Parathyroid adenoma (tissue), 2 donors: ENCODE measurements at regions not wholly inside any gene's neighbourhood (a gene's known extent, or its start where the extent isn't known, plus 50 kb on each side); places are given as distances from the start of the nearest gene placed in this dataset.

Experiments
- H2AFZ ChIP-seq: fragments of 300-600 bp; sonication (generic); one replicate; pipeline ENCODE4 v1.7.0; 2017; ENCODE audit warnings: antibody characterized with exemption, mild to moderate bottlenecking
- H3K27ac ChIP-seq: fragments of 300-600 bp; sonication (generic); one replicate; pipeline ENCODE4 v1.7.0; 2017
- H3K27me3 ChIP-seq: fragments of 300-600 bp; sonication (generic); one replicate; pipeline ENCODE4 v1.7.0; 2017; ENCODE audit warnings: low read length; ENCODE audit not compliant: control insufficient read depth, insufficient read depth
- H3K36me3 ChIP-seq: fragments of 300-600 bp; sonication (generic); one replicate; pipeline ENCODE4 v1.7.0; 2017; ENCODE audit warnings: low read length; ENCODE audit not compliant: control insufficient read depth, insufficient read depth
- H3K4me1 ChIP-seq: fragments of 300-600 bp; sonication (generic); one replicate; pipeline ENCODE4 v1.7.0; 2017; ENCODE audit warnings: control low read depth
- H3K4me2 ChIP-seq: fragments of 300-600 bp; sonication (generic); one replicate; pipeline ENCODE4 v1.7.0; 2017; ENCODE audit warnings: low read length
- H3K4me3 ChIP-seq: fragments of 300-600 bp; sonication (generic); one replicate; pipeline ENCODE4 v1.7.0; 2017; ENCODE audit warnings: low read depth, low read length
- H3K79me2 ChIP-seq: fragments of 300-600 bp; sonication (generic); one replicate; pipeline ENCODE4 v1.7.0; 2017; ENCODE audit warnings: control low read depth
- H3K9ac ChIP-seq: fragments of 300-600 bp; sonication (generic); one replicate; pipeline ENCODE4 v1.7.0; 2017; ENCODE audit warnings: mild to moderate bottlenecking
- H3K9me3 ChIP-seq: fragments of 300-600 bp; sonication (generic); one replicate; pipeline ENCODE4 v1.7.0; 2017; ENCODE audit warnings: low read length; ENCODE audit not compliant: control insufficient read depth
- TF ChIP-seq, protein P1 (sequence below): fragments of 300-600 bp; sonication (generic); IDR thresholded peaks from one replicate; pipeline ENCODE4 v1.7.0; 2017; ENCODE audit warnings: antibody characterized with exemption, mild to moderate bottlenecking
- donor health status: primary hyperparathyroidism.

DNA sequence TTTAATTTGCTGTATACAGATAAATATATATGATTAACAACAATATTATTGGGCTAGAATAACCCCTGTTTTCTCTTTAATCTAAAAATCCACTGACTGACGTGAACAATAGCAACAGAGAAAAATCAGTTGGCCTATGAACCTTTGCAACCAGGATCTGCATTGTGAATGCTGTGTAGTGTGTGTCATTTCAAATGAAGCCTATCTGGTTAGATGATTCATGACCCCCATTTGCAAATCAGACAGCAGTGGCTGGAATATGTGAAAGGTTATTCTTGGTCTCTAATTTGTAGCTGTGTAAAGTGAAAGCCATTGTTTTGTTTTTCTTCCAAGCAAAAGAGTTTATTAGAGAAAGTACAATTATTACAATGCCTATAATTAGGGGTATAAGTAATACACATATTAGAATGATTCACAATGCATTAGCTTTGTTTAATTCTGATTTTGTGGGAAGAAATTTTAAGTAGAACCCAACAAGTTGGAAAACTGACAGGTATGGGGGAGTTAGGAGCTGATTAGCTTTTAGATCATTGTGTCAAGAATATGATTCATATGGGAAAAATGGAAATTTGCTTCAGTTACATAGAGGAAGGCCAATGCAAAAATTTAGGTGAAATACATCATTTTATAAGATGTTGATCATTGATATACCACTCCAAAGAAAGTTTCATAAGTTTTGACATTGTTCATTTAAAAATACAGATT lies 1362.2 kb upstream of the TMEFF2 start:
- Histone ChIP-seq H3K27ac (no peak overlapping the region), H3K27me3 (no peaks in the 10 kb centered on the region), H3K36me3 (no peaks in the 10 kb centered on the region), H3K9ac (no peak overlapping the region), H3K4me2 (no peak overlapping the region), H3K79me2 (no peaks in the 10 kb centered on the region), H3K4me3 (no peak overlapping the region), H2AFZ (no peak overlapping the region), H3K4me1 (no peaks in the 10 kb centered on the region), H3K9me3 (no peaks in the 10 kb centered on the region)
- TF ChIP-seq, protein P1, sequence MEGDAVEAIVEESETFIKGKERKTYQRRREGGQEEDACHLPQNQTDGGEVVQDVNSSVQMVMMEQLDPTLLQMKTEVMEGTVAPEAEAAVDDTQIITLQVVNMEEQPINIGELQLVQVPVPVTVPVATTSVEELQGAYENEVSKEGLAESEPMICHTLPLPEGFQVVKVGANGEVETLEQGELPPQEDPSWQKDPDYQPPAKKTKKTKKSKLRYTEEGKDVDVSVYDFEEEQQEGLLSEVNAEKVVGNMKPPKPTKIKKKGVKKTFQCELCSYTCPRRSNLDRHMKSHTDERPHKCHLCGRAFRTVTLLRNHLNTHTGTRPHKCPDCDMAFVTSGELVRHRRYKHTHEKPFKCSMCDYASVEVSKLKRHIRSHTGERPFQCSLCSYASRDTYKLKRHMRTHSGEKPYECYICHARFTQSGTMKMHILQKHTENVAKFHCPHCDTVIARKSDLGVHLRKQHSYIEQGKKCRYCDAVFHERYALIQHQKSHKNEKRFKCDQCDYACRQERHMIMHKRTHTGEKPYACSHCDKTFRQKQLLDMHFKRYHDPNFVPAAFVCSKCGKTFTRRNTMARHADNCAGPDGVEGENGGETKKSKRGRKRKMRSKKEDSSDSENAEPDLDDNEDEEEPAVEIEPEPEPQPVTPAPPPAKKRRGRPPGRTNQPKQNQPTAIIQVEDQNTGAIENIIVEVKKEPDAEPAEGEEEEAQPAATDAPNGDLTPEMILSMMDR, result no peak

DNA sequence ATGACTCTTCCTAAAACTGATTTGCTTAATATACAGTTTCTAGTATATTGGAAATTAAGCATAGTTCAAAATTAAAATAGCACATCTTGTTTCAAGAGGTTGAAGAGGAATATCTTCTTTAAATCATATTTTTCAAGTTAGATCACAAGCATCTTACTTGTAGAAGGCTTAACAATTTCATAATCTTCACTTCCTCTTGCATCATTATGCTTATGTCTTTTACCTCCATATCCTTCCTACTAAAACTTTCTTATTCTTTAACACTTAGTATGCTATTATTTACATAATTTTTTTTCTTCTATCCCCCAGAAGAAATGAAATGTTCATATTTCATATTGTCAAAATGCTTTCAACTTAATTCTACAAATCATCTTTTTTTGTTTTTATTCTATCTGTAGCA lies 1354.9 kb upstream of the TMEFF2 start:
- no peak overlapping the region for H3K9ac ChIP-seq
- no peaks in the 10 kb centered on the region for H3K79me2 ChIP-seq
- H2AFZ ChIP-seq, result no peak overlapping the region
- no peak overlapping the region for H3K4me2 ChIP-seq
- H3K4me1 ChIP-seq, result no peaks in the 10 kb centered on the region
- H3K36me3 ChIP-seq, result peaks cover 5% of the 10 kb centered on the region
- no peak overlapping the region for H3K4me3 ChIP-seq
- H3K9me3 ChIP-seq, result no peaks in the 10 kb centered on the region
- no peak overlapping the region for H3K27ac ChIP-seq
- no peaks in the 10 kb centered on the region for H3K27me3 ChIP-seq
- TF ChIP-seq, protein P1, result no peak

DNA sequence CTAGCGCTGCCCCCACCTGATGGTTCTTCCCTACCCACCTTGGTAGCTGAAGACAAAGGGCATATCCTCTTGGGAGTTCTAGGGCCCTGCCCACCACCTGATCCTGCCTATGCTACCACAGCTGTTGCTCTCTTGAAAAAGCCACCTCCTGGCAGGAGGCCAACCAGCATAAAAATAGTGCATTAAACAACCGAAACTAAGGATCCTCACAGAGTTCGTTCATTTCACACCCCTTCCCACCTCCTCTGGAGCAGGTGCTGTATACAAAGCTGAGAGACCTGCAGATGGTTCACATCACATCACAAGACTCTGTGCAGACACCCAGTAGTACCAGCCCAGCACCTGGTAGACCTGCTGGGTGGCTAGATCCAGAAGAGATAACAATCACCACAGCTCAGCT lies 1348.0 kb upstream of the TMEFF2 start:
- H3K27ac ChIP-seq, result no peak overlapping the region
- no peak overlapping the region for H3K4me3 ChIP-seq
- H3K4me1 ChIP-seq, result no peaks in the 10 kb centered on the region

DNA sequence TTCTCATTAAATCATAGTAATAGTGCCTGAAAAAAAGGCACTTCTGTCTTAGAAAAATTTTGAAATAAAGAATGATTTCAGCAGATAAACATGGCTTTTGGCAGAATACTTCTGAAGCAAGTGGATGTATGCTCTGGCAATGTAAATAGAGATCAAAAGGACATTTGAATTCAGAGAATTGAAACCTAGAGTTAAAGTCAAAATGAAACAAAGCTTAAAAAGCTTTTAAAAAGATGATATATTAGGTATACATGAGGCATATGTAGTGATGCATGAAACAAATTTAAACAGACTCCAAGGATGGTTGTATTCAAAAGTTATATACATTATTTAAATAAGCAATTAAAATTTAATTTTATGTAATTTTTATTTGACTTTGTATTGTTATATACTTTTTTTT lies 1344.5 kb upstream of the TMEFF2 start:
- Histone ChIP-seq H3K9ac (no peak overlapping the region), H3K27me3 (no peaks in the 10 kb centered on the region), H3K9me3 (no peaks in the 10 kb centered on the region), H3K4me3 (no peak overlapping the region), H3K4me1 (no peaks in the 10 kb centered on the region), H3K79me2 (no peaks in the 10 kb centered on the region), H3K4me2 (no peak overlapping the region), H3K36me3 (no peaks in the 10 kb centered on the region), H3K27ac (no peak overlapping the region), H2AFZ (no peak overlapping the region)
- TF ChIP-seq, protein P1, result no peak

More for the DNA sequence above, 1348.0 kb upstream of the TMEFF2 start:
- H3K79me2 ChIP-seq, result no peaks in the 10 kb centered on the region
- TF ChIP-seq, protein P1, result no peak
- no peaks in the 10 kb centered on the region for H3K9me3 ChIP-seq
- no peaks in the 10 kb centered on the region for H3K27me3 ChIP-seq
- no peak overlapping the region for H3K4me2 ChIP-seq
- H3K36me3 ChIP-seq, result no peaks in the 10 kb centered on the region
- H2AFZ ChIP-seq, result no peak overlapping the region
- H3K9ac ChIP-seq, result no peak overlapping the region

DNA sequence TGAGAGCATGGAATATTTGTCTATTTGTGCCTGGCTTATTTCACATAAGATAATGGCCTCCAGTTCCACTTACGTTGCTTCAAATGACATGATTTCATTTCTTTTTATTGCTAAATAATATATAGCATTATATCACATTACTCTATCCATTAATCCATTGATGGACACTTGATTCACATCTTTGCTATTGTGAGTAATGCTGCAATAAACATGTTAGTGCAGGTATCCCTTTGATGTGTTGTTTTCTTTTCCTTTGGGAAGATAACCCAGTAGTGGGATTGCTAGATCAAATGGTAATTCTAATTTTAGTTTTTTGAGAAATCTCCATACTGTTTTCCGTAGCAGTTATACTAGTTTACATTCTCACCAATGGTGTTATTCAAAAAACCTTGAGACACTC lies 1343.3 kb upstream of the TMEFF2 start:
- Histone ChIP-seq H3K4me3 (no peak overlapping the region), H2AFZ (no peak overlapping the region), H3K9me3 (no peaks in the 10 kb centered on the region), H3K4me2 (no peak overlapping the region), H3K9ac (no peak overlapping the region), H3K4me1 (no peaks in the 10 kb centered on the region), H3K27me3 (no peaks in the 10 kb centered on the region), H3K27ac (no peak overlapping the region), H3K79me2 (no peaks in the 10 kb centered on the region), H3K36me3 (no peaks in the 10 kb centered on the region)
- TF ChIP-seq, protein P1, result no peak
